Medulla oblongata (tissue), 1 donor: ENCODE measurements at regions not wholly inside any gene's neighbourhood (a gene's known extent, or its start where the extent isn't known, plus 50 kb on each side); places are given as distances from the start of the nearest gene placed in this dataset.

Source experiments
- DNase-seq: peaks from one replicate; pipeline ENCODE4 v3.0.0-alpha.2; 2015; ENCODE audit errors: extremely low spot score

- no peak for DNase-seq
These were observed 52.6 kb upstream of the RXRA start for GRCh38 chr9:134273647-134274046.

GRCh38 chr9:134275375-134275774 lies 50.9 kb upstream of the RXRA start:
- no peak for DNase-seq

GRCh38 chr9:134276453-134277245 lies 49.6 kb upstream of the RXRA start:
- peak; percentile 27 for DNase-seq
